GM18505 (cell line): ENCODE measurements at regions not wholly inside any gene's neighbourhood (a gene's known extent, or its start where the extent isn't known, plus 50 kb on each side); places are given as distances from the start of the nearest gene placed in this dataset.

Experiments used
- ATAC-seq: cut with Tn5 transposase; IDR thresholded peaks from one replicate; pipeline ENCODE4 v1.9.1; 2021; ENCODE audit not compliant: unreplicated experiment
- POLR2A ChIP-seq: IDR thresholded peaks from 4 replicates; pipeline ENCODE4 v1.6.1; 2011; ENCODE audit warnings: borderline replicate concordance; ENCODE audit not compliant: insufficient read depth, insufficient read length; ENCODE audit errors: extremely low read depth

DNA sequence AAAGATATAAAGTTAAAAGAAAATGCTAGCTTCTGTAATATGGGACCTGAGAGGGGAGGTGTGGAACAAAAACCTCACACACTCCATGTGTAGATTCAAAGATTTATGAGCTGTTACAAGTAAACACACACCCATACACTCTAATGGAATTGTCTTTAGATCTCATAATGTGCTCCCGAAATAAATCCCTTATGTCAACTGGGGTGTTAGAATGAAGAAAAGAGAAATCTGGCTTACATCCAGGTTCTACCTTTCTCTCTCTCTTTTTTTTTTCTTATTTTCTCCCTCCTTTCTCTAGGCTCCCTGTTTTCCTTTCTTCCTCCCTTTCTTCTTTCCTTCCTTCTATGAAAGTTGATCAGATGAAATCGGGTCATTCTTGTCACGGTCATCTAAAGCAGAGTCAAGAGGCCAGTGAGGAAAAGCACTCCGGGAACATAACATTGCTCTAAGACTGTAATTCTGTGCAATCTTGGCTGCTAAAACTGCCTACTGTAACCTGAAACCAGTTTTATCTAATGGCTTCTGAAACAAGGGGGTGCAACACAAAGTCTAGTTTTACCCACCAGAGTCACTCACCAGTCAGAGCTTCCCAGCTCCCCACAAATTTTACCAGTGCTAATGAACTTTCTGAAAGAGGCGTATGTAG is 68.3 kb upstream of the BTBD3 start:
- no peak for ATAC-seq

DNA sequence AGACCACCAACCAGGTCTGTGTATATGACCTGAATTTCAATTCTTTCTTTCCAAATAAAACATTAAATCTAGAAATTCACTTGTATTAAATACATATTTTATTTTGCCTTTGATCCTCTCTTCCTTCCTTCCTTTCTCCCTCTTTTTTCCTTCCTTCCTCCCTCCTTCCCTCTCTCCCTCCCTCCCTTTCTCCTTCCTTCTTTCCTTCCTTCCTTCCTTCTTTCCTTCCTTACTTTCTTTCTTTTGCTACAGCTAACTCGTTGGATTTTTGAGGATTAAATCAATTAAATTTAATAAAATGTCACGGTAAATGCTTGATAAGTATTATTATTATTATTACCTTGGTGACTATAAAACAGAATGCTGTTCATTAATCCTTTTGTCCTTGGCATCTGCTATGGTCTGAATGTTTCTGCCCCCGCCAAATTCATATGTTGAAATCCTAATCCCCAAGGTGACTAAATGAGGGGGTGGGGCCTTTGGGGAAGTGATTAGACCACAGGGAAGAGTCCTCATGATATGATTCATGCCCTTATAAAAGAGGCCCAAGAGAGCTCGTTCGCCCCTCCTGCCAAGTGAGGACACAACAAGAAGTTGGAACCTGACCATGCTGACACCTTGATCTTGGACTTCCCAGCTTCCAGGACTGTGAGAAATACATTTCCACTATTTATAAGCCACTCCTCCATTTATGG is 67.6 kb upstream of the BTBD3 start:
- ATAC-seq, result no peak
- no peak for TF ChIP-seq POLR2A

More for the DNA sequence above, 68.3 kb upstream of the BTBD3 start:
- no peak for TF ChIP-seq POLR2A

DNA sequence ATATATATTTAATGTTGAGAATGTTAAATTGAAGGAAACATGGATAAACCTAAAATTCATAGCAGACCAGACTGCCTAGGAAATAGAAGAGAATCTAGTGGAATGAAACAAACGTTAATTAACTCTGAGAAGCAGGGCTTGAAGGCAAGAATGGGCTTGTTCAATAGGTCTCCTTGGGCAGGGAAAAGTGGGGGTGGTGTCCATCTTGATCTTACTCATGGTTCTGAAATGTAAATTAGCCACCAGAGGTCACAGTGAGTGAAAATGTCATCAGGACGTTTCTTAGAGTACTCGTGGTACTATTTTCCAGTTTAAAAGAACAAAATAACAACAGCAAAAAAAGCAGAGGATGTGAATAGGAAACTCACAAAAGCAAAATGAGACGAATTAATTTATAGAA is 66.8 kb upstream of the BTBD3 start:
- ATAC-seq, result no peak
- no peak for TF ChIP-seq POLR2A

DNA sequence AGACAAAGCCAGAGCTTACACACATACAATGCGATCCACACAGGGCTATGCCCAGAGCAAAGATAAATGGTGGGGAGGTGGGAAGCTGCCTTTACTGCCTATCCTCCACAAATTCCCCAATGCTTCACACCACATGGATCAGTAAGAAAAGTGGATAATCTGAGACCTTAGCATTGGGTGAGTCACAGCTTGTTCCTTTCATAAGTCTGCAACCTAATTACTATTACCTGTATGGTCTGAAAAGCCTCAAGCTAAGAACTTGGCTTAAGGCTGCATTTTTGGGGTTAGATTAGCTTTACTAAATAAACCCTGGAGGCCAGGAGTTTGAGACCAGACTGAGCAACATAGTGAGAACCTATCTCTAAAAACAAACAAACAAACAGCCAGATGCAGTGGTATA is 66.0 kb upstream of the BTBD3 start:
- ATAC-seq, result no peak

DNA sequence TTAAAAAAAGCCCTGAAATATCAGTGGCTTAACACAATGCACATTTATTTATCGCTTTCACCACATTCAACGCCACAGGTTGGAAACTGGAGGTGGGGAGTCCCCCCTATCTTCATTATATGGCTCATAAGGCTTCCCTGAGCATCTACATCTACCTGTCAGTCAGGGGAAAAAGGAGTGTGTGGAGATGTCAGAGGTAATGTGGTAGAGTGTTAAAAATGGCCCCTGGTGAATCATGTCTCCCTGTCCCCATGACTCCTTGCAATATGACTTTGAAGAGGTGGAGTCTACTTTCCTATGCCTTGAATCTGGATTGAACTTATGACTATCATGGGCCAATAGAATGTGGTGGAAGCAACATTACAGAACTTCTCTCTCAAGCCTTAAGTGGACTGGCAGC is 65.5 kb upstream of the BTBD3 start:
- TF ChIP-seq POLR2A, result no peak

More for the DNA sequence above, 66.0 kb upstream of the BTBD3 start:
- no peak for TF ChIP-seq POLR2A

DNA sequence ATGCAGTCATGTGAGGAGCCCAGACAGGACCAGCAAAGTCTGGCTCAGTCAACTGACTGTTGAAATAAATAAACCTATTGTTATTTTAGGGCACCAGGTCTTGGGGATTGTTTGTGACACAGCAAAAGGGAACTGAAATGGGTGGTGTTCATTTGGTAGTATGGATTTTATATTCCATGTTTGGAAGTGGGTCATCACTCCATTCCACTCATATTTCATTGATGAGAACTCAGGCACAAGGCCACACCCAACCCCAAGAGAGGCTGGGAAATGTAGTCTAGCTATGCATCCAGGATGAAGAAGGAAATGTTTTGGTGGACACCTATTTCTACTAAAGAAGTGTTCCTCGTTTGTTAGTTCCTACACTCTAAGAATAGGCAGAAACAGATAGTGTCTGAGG is 64.9 kb upstream of the BTBD3 start:
- TF ChIP-seq POLR2A, result no peak
- ATAC-seq, result no peak

More for the DNA sequence above, 65.5 kb upstream of the BTBD3 start:
- no peak for ATAC-seq

DNA sequence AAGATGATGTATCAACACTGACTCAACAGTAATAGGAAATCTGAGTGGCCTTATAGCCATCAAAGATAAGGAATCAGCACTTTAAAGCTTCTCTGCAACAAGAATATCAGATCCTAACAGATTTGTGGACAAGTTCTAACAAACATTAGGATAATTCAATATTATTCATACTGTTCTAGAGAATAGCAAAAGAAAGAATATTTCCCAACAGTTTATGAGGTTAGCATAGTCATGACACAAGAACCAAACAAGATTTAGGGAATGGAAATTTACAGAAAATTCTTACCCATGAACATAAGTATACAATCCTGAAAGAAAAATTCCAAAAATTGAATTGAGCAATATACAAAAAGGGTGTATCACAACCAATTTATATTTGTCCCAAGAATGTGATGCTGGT is 64.3 kb upstream of the BTBD3 start:
- no peak for TF ChIP-seq POLR2A
- no peak for ATAC-seq

DNA sequence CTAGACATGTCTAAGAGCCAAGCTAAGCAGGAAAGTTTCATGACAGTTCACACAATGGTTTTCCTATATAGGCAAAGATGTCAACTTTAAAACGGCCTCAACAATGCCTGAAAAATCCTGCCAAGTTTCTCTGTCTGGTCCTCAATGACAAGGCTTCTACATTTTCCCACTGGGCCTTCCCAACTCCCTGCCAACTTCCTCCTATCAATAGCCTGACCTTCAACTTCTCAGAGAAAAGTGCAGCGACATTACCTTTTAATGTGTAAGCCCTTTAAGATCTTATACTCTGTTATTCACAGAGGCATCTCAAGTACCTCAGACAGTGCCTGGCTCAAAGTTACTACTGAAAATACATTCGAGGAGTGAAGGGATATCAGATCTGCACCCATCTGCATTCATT is 56.2 kb upstream of the BTBD3 start:
- ATAC-seq, result no peak
- TF ChIP-seq POLR2A, result no peak

DNA sequence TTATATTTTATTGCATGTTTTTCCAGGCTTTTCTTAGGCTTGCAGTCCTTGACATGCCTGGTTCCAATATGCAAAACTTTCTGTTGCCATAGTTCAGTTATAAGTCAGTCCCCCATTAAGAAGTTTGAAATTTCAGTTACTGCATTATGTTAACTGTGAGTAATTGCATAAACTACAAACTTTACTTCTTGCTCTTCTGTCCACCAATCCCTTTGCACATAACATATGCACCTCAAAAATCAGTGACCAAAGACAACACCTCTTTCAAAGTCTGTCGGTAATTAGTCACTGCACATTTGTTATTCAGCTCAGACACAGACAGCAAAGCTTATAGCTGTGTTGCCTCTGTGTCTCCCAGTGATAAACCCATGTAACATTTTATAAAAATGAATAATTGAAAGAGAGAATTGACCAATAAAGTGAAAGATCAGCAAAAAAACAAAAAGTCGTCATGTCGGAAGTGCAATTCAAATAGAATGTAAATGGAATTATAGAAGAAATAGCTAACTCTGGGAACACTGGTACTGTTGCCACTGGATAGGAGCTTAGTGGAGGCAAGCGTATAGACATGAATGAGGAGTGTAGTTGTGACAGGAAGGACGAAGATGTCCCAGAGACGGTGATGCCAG is 50.3 kb upstream of the BTBD3 start:
- no peak for ATAC-seq
- TF ChIP-seq POLR2A, result no peak
